HEK293T (cell line): ENCODE measurements at regions not wholly inside any gene's neighbourhood (a gene's known extent, or its start where the extent isn't known, plus 50 kb on each side); places are given as distances from the start of the nearest gene placed in this dataset.

ENCODE experiments used
- CTCF ChIA-PET: fragments of 350-600 bp; formaldehyde crosslinking; extraction: SDS; loops from one replicate; lab custom pipeline; 2021; ENCODE audit warnings: antibody characterized with exemption, inconsistent platforms; lab: Yijun Ruan, JAX
- POLR2A ChIA-PET: fragments of 350-600 bp; formaldehyde crosslinking; extraction: SDS; loops from one replicate; lab custom pipeline; 2020; ENCODE audit warnings: antibody characterized with exemption, inconsistent platforms; lab: Yijun Ruan, JAX
- DNase-seq: peaks from one replicate; pipeline ENCODE4 v3.0.0; 2012; ENCODE audit warnings: mixed read lengths; ENCODE audit errors: extremely low spot score
- ARNT ChIP-seq: fragments of 450-650 bp; IDR thresholded peaks from 2 replicates; pipeline ENCODE4 v1.6.1; 2017; ENCODE audit warnings: mild to moderate bottlenecking
- BHLHE40 ChIP-seq: fragments of 450-650 bp; IDR thresholded peaks from 2 replicates; pipeline ENCODE4 v1.6.1; 2016; ENCODE audit warnings: mild to moderate bottlenecking, moderate library complexity, borderline replicate concordance
- CTBP1 ChIP-seq: fragments of 450-650 bp; IDR thresholded peaks from 2 replicates; pipeline ENCODE4 v1.6.1; 2016; ENCODE audit warnings: borderline replicate concordance
- ELF4 ChIP-seq: fragments of 450-650 bp; IDR thresholded peaks from 2 replicates; pipeline ENCODE4 v1.6.1; 2017; ENCODE audit warnings: antibody characterized with exemption
- FOXA1 ChIP-seq: fragments of 450-650 bp; IDR thresholded peaks from 2 replicates; pipeline ENCODE4 v1.6.1; 2016; ENCODE audit warnings: mild to moderate bottlenecking
- FOXK2 ChIP-seq: fragments of 450-650 bp; IDR thresholded peaks from 2 replicates; pipeline ENCODE4 v1.6.1; 2016; ENCODE audit warnings: mild to moderate bottlenecking
- FOXM1 ChIP-seq: fragments of 450-650 bp; IDR thresholded peaks from 2 replicates; pipeline ENCODE4 v1.6.1; 2017; ENCODE audit warnings: mild to moderate bottlenecking, borderline replicate concordance
- HDGF ChIP-seq: fragments of 450-650 bp; IDR thresholded peaks from 2 replicates; pipeline ENCODE4 v1.6.1; 2017; ENCODE audit warnings: antibody characterized with exemption, borderline replicate concordance
- L3MBTL2 ChIP-seq: fragments of 450-650 bp; conservative IDR thresholded peaks from 2 replicates; pipeline ENCODE4 v1.6.1; 2016; ENCODE audit warnings: mild to moderate bottlenecking
- LEF1 ChIP-seq: fragments of 450-650 bp; IDR thresholded peaks from 2 replicates; pipeline ENCODE4 v1.6.1; 2017; ENCODE audit warnings: mild to moderate bottlenecking, borderline replicate concordance
- NFRKB ChIP-seq: fragments of 450-650 bp; IDR thresholded peaks from 2 replicates; pipeline ENCODE4 v1.6.1; 2016; ENCODE audit warnings: mild to moderate bottlenecking, moderate library complexity
- SP1 ChIP-seq: fragments of 450-650 bp; IDR thresholded peaks from 2 replicates; pipeline ENCODE4 v1.6.1; 2017
- SUZ12 ChIP-seq: fragments of 450-650 bp; IDR thresholded peaks from 2 replicates; pipeline ENCODE4 v1.6.1; 2016; ENCODE audit warnings: mild to moderate bottlenecking
- TARDBP ChIP-seq: fragments of 450-650 bp; IDR thresholded peaks from 2 replicates; pipeline ENCODE4 v1.6.1; 2016
- ZNF384 ChIP-seq: fragments of 450-650 bp; IDR thresholded peaks from 2 replicates; pipeline ENCODE4 v1.6.1; 2016
- TF ChIP-seq, protein P1 (sequence below): fragments of 450-650 bp; IDR thresholded peaks from 2 replicates; pipeline ENCODE4 v1.6.1; 2016

DNA sequence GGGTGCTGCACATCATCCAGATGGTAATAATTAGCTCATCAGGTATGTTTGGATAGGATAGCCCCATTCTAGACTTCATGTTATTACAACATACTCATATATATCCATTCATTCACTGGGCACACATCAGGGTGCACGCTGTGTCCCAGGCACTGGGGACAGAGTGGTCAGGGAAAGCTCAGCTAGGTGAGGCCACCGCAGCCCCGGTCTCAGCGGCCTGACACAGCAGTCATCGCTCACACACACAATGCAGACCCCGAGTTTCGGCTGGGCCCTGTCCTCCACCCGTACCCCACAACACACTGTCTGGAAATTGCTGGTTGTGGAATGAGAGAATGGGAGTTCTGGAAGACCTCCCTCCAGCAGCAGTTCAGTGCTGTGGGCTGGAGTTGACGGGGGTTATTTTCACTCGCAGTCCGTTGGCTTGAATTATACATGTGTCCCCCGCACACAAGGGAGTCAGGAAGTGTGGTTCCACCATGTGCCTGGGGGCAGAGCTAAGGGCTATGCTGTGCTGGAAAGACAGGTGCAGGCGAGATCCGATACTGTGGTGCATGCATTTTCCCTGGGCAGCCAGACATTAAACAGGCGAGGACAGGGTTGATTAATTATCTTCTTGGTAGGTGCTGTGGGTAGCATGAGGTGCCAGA is 257.6 kb downstream of the TEX29 start:
- DNase-seq, result no peak
- CTCF ChIA-PET, result no interaction called here
- TF ChIP-seq ZNF384, result no peak
- TF ChIP-seq ARNT, result no peak
- no peak for TF ChIP-seq TARDBP
- TF ChIP-seq ELF4, result no peak
- TF ChIP-seq, protein P1, sequence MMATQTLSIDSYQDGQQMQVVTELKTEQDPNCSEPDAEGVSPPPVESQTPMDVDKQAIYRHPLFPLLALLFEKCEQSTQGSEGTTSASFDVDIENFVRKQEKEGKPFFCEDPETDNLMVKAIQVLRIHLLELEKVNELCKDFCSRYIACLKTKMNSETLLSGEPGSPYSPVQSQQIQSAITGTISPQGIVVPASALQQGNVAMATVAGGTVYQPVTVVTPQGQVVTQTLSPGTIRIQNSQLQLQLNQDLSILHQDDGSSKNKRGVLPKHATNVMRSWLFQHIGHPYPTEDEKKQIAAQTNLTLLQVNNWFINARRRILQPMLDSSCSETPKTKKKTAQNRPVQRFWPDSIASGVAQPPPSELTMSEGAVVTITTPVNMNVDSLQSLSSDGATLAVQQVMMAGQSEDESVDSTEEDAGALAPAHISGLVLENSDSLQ, result no peak
- TF ChIP-seq SP1, result no peak
- no peak for TF ChIP-seq SUZ12
- no peak for TF ChIP-seq BHLHE40
- no peak for TF ChIP-seq FOXK2
- no peak for TF ChIP-seq L3MBTL2
- no peak for TF ChIP-seq NFRKB
- TF ChIP-seq HDGF, result no peak
- no peak for TF ChIP-seq FOXM1
- POLR2A ChIA-PET, result no interaction called here

DNA sequence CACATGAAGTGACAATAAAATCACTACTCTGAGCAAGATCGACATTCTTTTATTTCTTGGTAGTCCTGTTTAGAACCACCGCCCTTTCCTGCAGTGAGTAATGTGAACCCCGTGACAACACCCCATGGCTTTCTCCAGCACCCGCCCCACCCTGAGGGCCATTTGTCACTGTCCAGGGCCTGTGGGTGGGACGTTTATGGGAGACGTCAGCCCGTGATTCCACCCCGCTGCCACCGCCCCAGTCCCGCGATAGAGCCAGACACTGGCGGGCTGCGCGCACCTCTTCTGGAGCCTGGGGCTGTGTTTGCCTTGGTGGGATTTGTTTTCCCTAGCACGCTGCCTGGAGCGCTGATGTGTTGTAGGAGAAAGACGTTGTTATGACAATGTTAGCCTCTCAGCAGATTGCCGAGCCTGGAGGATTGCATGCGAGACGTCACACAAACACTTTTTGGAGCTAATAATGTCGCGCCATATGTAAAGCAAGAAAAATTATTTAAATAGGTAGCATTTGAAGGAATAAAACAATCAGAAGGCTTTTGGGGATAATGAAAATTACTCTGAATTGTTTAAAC is 263.7 kb downstream of the TEX29 start:
- CTCF ChIA-PET, result interaction anchor here (1.1 kb wide), 1 partner anchor 12 kb away, joined by 3 read pairs; no protein-coding TSS in a partner anchor
- TF ChIP-seq SUZ12, result no peak
- TF ChIP-seq, protein P1, result peak; percentile 83
- POLR2A ChIA-PET, result no interaction called here
- no peak for DNase-seq

DNA sequence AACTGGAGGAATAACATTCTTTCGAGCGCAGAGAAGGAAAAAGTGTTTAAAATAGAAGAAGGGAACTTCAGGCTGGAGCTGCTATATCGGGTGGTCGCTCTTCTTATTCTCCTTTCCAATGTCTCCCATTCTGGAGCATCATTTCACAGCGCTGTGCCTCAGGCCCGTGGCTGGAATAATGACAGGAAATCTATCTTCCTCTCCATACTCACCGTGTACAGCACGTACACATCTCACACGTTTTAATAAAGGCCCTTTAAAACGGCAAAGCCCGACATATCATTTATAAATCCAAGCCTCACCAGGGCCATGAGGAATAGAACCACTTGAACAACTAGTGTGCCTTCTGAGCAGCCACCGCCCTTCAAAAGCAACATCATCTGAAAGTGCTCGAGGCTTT is 264.4 kb downstream of the TEX29 start:
- DNase-seq, result no peak
- TF ChIP-seq ZNF384 (no peak), HDGF (no peak), FOXM1 (no peak), LEF1 (no peak), L3MBTL2 (no peak), FOXA1 (no peak), ELF4 (no peak), SUZ12 (no peak), BHLHE40 (no peak), CTBP1 (no peak), SP1 (no peak), TARDBP (no peak)
- TF ChIP-seq, protein P1, result no peak

GRCh38 chr13:111586291-111586690 is 265.8 kb downstream of the TEX29 start:
- ChIA-PET POLR2A (no interaction called here), CTCF (no interaction called here)
- no peak for DNase-seq
- TF ChIP-seq SP1 (no peak), NFRKB (no peak), FOXM1 (no peak), FOXA1 (no peak), ELF4 (no peak), CTBP1 (no peak), ARNT (no peak), HDGF (no peak), BHLHE40 (no peak), TARDBP (no peak), FOXK2 (no peak), SUZ12 (no peak), ZNF384 (no peak)
- TF ChIP-seq, protein P1, result no peak

More for the DNA sequence above, 264.4 kb downstream of the TEX29 start:
- CTCF ChIA-PET, result interaction anchor here (1.1 kb wide), 1 partner anchor 12 kb away, joined by 3 read pairs; no protein-coding TSS in a partner anchor
- POLR2A ChIA-PET, result interaction anchor here (1.0 kb wide), 1 partner anchor 870 kb away, joined by 3 read pairs; no protein-coding TSS in a partner anchor

DNA sequence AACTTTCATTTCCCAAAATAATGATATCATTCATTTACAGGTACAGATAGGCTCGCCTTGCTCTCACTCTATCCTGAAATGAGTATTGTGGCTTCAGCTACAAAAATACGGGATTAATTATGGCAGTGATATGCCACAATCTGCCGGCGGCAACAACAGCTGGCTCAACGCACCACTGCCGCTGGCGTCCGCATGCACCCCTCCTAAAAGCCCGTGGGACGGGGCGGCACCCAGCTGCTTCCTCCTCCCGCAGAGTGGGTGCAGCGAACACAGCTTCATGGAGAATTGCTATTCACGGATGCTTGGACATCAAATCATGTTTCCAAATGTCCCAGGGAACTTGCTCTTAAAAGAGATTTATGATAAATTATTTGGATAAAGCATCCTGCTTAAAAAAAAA is 266.8 kb downstream of the TEX29 start:
- ChIA-PET POLR2A (no interaction called here), CTCF (no interaction called here)
- no peak for DNase-seq
- TF ChIP-seq CTBP1 (no peak), FOXK2 (no peak)

- POLR2A ChIA-PET, result no interaction called here
- TF ChIP-seq NFRKB, result no peak
- DNase-seq, result no peak
- CTCF ChIA-PET, result no interaction called here
These were observed 268.9 kb downstream of the TEX29 start for GRCh38 chr13:111589321-111589720.
